ENCODE measurements at regions not wholly inside any gene's neighbourhood (a gene's known extent, or its start where the extent isn't known, plus 50 kb on each side); places are given as distances from the start of the nearest gene placed in this dataset.

DNA sequence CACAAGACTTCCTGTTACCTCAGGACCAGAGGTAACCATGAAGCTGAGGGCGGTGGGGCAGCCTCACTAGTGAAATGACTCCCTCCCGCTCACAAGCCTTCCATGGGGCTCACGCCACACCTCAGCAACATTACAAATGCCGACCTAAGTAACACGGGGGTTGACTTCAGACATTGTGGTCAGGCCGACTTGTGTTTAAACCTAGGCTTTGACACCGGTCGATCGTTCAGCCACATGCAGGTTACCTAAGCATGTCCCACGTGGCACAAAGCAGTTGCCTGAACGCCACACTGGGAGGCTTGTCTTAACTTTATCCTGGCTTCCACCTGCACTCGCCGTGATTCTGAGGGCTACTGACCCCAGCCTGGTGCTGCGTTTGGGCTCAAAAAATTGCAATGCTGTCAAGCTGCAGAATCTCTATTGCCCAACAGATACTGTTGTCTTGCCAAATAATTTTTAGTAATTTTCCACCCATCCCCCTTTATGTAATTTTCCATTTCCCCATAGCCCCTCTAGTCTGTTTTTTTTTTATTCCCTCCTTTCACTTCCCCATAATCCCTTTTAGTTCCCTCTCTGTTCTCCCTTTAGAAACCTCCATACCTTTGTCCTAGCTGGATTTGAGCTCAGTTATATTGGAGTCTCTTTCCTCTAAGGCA is 158.6 kb upstream of the RGMA start:
- TF ChIP-seq POLR2A (IDR thresholded peaks at IDR 0.05; ENCODE audit: low read length) (no peak), GATA1 (IDR thresholded peaks at IDR 0.05; ENCODE audit: low read depth, low read length) (no peak)

Data from erythroblast (primary cell).